ENCODE measurements at regions not wholly inside any gene's neighbourhood (a gene's known extent, or its start where the extent isn't known, plus 50 kb on each side); places are given as distances from the start of the nearest gene placed in this dataset.
A peak's percentile ranks its signal among the peaks of the same experiment; 100 is the strongest.
"Not testable (repeated sequence)": the region's sequence is repeated elsewhere in the genome, so short reads cannot be mapped to it uniquely, and the experiment has no call there.

- 87% methylated on average over 3 of the region's 6 CpGs for WGBS (ENCODE audit: insufficient coverage)
- DNase-seq (ENCODE audit: low read depth in 4 of 6, low spot score in 6 of 6) = no peak
- H3K27me3 ChIP-seq (ENCODE audit: control insufficient read depth, insufficient read depth, low read length) = no peaks in the 10 kb centered on the region
- no peak overlapping the region for H3K4me3 ChIP-seq (ENCODE audit: low read depth, low read length)
- H3K4me1 ChIP-seq (ENCODE audit: control insufficient read depth, insufficient read depth, low read length) = no peaks in the 10 kb centered on the region
- no peak overlapping the region for H3K27ac ChIP-seq (ENCODE audit: low read depth, low read length)
- no peaks in the 10 kb centered on the region for H3K36me3 ChIP-seq (ENCODE audit: control insufficient read depth, insufficient read depth, low read length)
- H3K9me3 ChIP-seq (ENCODE audit: control insufficient read depth, insufficient read depth, low read length) = no peaks in the 10 kb centered on the region
Measured at GRCh38 chr10:28996947-28997551, 291.8 kb upstream of the LYZL1 start.

- Histone ChIP-seq H3K27ac (ENCODE audit: low read depth, low read length) (no peak overlapping the region), H3K4me3 (ENCODE audit: low read depth, low read length) (no peak overlapping the region), H3K4me1 (ENCODE audit: control insufficient read depth, insufficient read depth, low read length) (no peaks in the 10 kb centered on the region), H3K36me3 (ENCODE audit: control insufficient read depth, insufficient read depth, low read length) (no peaks in the 10 kb centered on the region), H3K9me3 (ENCODE audit: control insufficient read depth, insufficient read depth, low read length) (no peaks in the 10 kb centered on the region), H3K27me3 (ENCODE audit: control insufficient read depth, insufficient read depth, low read length) (no peaks in the 10 kb centered on the region)
- no peak for DNase-seq (ENCODE audit: low read depth in 4 of 6, low spot score in 6 of 6)
- 93% methylated on average over 5 of the region's 6 CpGs for WGBS (ENCODE audit: insufficient coverage)
Measured at GRCh38 chr10:28997734-28998133, 291.1 kb upstream of the LYZL1 start.

GRCh38 chr10:29001801-29002200 lies 287.1 kb upstream of the LYZL1 start:
- Histone ChIP-seq H3K27ac (ENCODE audit: low read depth, low read length) (no peak overlapping the region), H3K36me3 (ENCODE audit: control insufficient read depth, insufficient read depth, low read length) (no peaks in the 10 kb centered on the region), H3K4me3 (ENCODE audit: low read depth, low read length) (no peak overlapping the region), H3K27me3 (ENCODE audit: control insufficient read depth, insufficient read depth, low read length) (no peaks in the 10 kb centered on the region), H3K4me1 (ENCODE audit: control insufficient read depth, insufficient read depth, low read length) (no peaks in the 10 kb centered on the region), H3K9me3 (ENCODE audit: control insufficient read depth, insufficient read depth, low read length) (no peaks in the 10 kb centered on the region)
- WGBS (ENCODE audit: insufficient coverage) = 98% methylated on average over 5 of the region's 6 CpGs
- DNase-seq (ENCODE audit: low read depth in 4 of 6, low spot score in 6 of 6) = no peak

GRCh38 chr10:29003014-29003413 lies 285.9 kb upstream of the LYZL1 start:
- 100% methylated on average over 2 of the region's 5 CpGs for WGBS (ENCODE audit: insufficient coverage)
- H3K36me3 ChIP-seq (ENCODE audit: control insufficient read depth, insufficient read depth, low read length); H3K9me3 ChIP-seq (ENCODE audit: control insufficient read depth, insufficient read depth, low read length); DNase-seq (ENCODE audit: low read depth in 4 of 6, low spot score in 6 of 6); H3K4me3 ChIP-seq (ENCODE audit: low read depth, low read length); H3K27me3 ChIP-seq (ENCODE audit: control insufficient read depth, insufficient read depth, low read length); H3K4me1 ChIP-seq (ENCODE audit: control insufficient read depth, insufficient read depth, low read length); H3K27ac ChIP-seq (ENCODE audit: low read depth, low read length): not testable (repeated sequence)

GRCh38 chr10:29005988-29006387 lies 282.9 kb upstream of the LYZL1 start:
- no peaks in the 10 kb centered on the region for H3K27me3 ChIP-seq (ENCODE audit: control insufficient read depth, insufficient read depth, low read length)
- H3K27ac ChIP-seq (ENCODE audit: low read depth, low read length) = no peak overlapping the region
- 75% methylated on average over 4 of the region's 8 CpGs for WGBS (ENCODE audit: insufficient coverage)
- no peak for DNase-seq (ENCODE audit: low read depth in 4 of 6, low spot score in 6 of 6)
- no peaks in the 10 kb centered on the region for H3K36me3 ChIP-seq (ENCODE audit: control insufficient read depth, insufficient read depth, low read length)
- no peak overlapping the region for H3K4me3 ChIP-seq (ENCODE audit: low read depth, low read length)
- peaks cover 10% of the 10 kb centered on the region for H3K4me1 ChIP-seq (ENCODE audit: control insufficient read depth, insufficient read depth, low read length)
- H3K9me3 ChIP-seq (ENCODE audit: control insufficient read depth, insufficient read depth, low read length) = no peaks in the 10 kb centered on the region

- whole genome bisulfite sequencing (ENCODE audit: insufficient coverage) = 97% methylated on average over 8 of the region's 9 CpGs
- no peak for DNase-seq (ENCODE audit: low read depth in 4 of 6, low spot score in 6 of 6)
- Histone ChIP-seq H3K4me3 (ENCODE audit: low read depth, low read length) (no peak overlapping the region), H3K27ac (ENCODE audit: low read depth, low read length) (no peak overlapping the region), H3K9me3 (ENCODE audit: control insufficient read depth, insufficient read depth, low read length) (no peaks in the 10 kb centered on the region), H3K36me3 (ENCODE audit: control insufficient read depth, insufficient read depth, low read length) (no peaks in the 10 kb centered on the region), H3K4me1 (ENCODE audit: control insufficient read depth, insufficient read depth, low read length) (peaks cover 10% of the 10 kb centered on the region), H3K27me3 (ENCODE audit: control insufficient read depth, insufficient read depth, low read length) (no peaks in the 10 kb centered on the region)
Measured at GRCh38 chr10:29007370-29007747, 281.5 kb upstream of the LYZL1 start.

GRCh38 chr10:29007748-29008610 lies 280.9 kb upstream of the LYZL1 start:
- WGBS (ENCODE audit: insufficient coverage) = 28% methylated on average over 6 of the region's 10 CpGs
- Histone ChIP-seq H3K27ac (ENCODE audit: low read depth, low read length) (peak overlapping the region; percentile 11), H3K36me3 (ENCODE audit: control insufficient read depth, insufficient read depth, low read length) (no peaks in the 10 kb centered on the region), H3K4me3 (ENCODE audit: low read depth, low read length) (no peak overlapping the region), H3K27me3 (ENCODE audit: control insufficient read depth, insufficient read depth, low read length) (no peaks in the 10 kb centered on the region), H3K4me1 (ENCODE audit: control insufficient read depth, insufficient read depth, low read length) (peaks cover 10% of the 10 kb centered on the region), H3K9me3 (ENCODE audit: control insufficient read depth, insufficient read depth, low read length) (no peaks in the 10 kb centered on the region)
- DNase-seq (ENCODE audit: low read depth in 4 of 6, low spot score in 6 of 6) = peak in 1 of 6 donors; percentile 49

GRCh38 chr10:29009464-29009863 lies 279.4 kb upstream of the LYZL1 start:
- DNase-seq (ENCODE audit: low read depth in 4 of 6, low spot score in 6 of 6) = no peak
- H3K9me3 ChIP-seq (ENCODE audit: control insufficient read depth, insufficient read depth, low read length) = no peaks in the 10 kb centered on the region
- peaks cover 10% of the 10 kb centered on the region for H3K4me1 ChIP-seq (ENCODE audit: control insufficient read depth, insufficient read depth, low read length)
- no CpG with 5 or more reads among the region's 5 CpGs for WGBS (ENCODE audit: insufficient coverage)
- H3K27me3 ChIP-seq (ENCODE audit: control insufficient read depth, insufficient read depth, low read length) = no peaks in the 10 kb centered on the region
- H3K36me3 ChIP-seq (ENCODE audit: control insufficient read depth, insufficient read depth, low read length) = no peaks in the 10 kb centered on the region
- H3K27ac ChIP-seq (ENCODE audit: low read depth, low read length) = no peak overlapping the region
- H3K4me3 ChIP-seq (ENCODE audit: low read depth, low read length) = no peak overlapping the region

GRCh38 chr10:29011516-29011915 lies 277.4 kb upstream of the LYZL1 start:
- WGBS (ENCODE audit: insufficient coverage) = 60% methylated on average over 1 of the region's 4 CpGs
- Histone ChIP-seq H3K27ac (ENCODE audit: low read depth, low read length) (no peak overlapping the region), H3K27me3 (ENCODE audit: control insufficient read depth, insufficient read depth, low read length) (no peaks in the 10 kb centered on the region), H3K4me3 (ENCODE audit: low read depth, low read length) (no peak overlapping the region), H3K4me1 (ENCODE audit: control insufficient read depth, insufficient read depth, low read length) (peaks cover 10% of the 10 kb centered on the region), H3K36me3 (ENCODE audit: control insufficient read depth, insufficient read depth, low read length) (no peaks in the 10 kb centered on the region), H3K9me3 (ENCODE audit: control insufficient read depth, insufficient read depth, low read length) (no peaks in the 10 kb centered on the region)
- peak in 1 of 6 donors; percentile 27 for DNase-seq (ENCODE audit: low read depth in 4 of 6, low spot score in 6 of 6)

All from spinal cord (tissue), 9 donors.